ENCODE measurements at regions not wholly inside any gene's neighbourhood (a gene's known extent, or its start where the extent isn't known, plus 50 kb on each side); places are given as distances from the start of the nearest gene placed in this dataset.

- no peak for DNase-seq
Measured at GRCh38 chr13:95455782-95456181, 96.7 kb upstream of the CLDN10 start.

GRCh38 chr13:95456815-95457214 is 95.7 kb upstream of the CLDN10 start:
- DNase-seq = no peak

GRCh38 chr13:95457294-95457693 is 95.2 kb upstream of the CLDN10 start:
- DNase-seq = peak; percentile 24

GRCh38 chr13:95462801-95463200 is 89.7 kb upstream of the CLDN10 start:
- no peak for DNase-seq

- DNase-seq = no peak
Measured at GRCh38 chr13:95463531-95463930, 89.0 kb upstream of the CLDN10 start.

- no peak for DNase-seq
Measured at GRCh38 chr13:95470574-95471366, 81.8 kb upstream of the CLDN10 start.

GRCh38 chr13:95471960-95472359 is 80.6 kb upstream of the CLDN10 start:
- DNase-seq = no peak

GRCh38 chr13:95474992-95475391 is 77.5 kb upstream of the CLDN10 start:
- DNase-seq = no peak

GRCh38 chr13:95477187-95477586 is 75.3 kb upstream of the CLDN10 start:
- DNase-seq = no peak

GRCh38 chr13:95479731-95480130 is 72.8 kb upstream of the CLDN10 start:
- no peak for DNase-seq

GRCh38 chr13:95480131-95480545 is 72.4 kb upstream of the CLDN10 start:
- DNase-seq = peak; percentile 66

GRCh38 chr13:95480791-95481780 is 71.4 kb upstream of the CLDN10 start:
- no peak for DNase-seq

- DNase-seq = no peak
Measured at GRCh38 chr13:95484052-95484451, 68.5 kb upstream of the CLDN10 start.

GRCh38 chr13:95485045-95485517 is 67.4 kb upstream of the CLDN10 start:
- no peak for DNase-seq

- DNase-seq = no peak
Measured at GRCh38 chr13:95485518-95486144, 66.9 kb upstream of the CLDN10 start.

- no peak for DNase-seq
Measured at GRCh38 chr13:95492044-95492801, 60.3 kb upstream of the CLDN10 start.

GRCh38 chr13:95494082-95494681 is 58.3 kb upstream of the CLDN10 start:
- peak; percentile 44 for DNase-seq

GRCh38 chr13:95496485-95496884 is 56.0 kb upstream of the CLDN10 start:
- no peak for DNase-seq

- no peak for DNase-seq
Measured at GRCh38 chr13:95497381-95497807, 55.1 kb upstream of the CLDN10 start.

GRCh38 chr13:95498886-95499285 is 53.6 kb upstream of the CLDN10 start:
- DNase-seq = no peak

- DNase-seq = no peak
Measured at GRCh38 chr13:95499811-95500712, 52.5 kb upstream of the CLDN10 start.
